ENCODE measurements at regions not wholly inside any gene's neighbourhood (a gene's known extent, or its start where the extent isn't known, plus 50 kb on each side); places are given as distances from the start of the nearest gene placed in this dataset.

- Histone ChIP-seq H3K36me3 (ENCODE audit: control insufficient read depth in 2 of 2, insufficient read depth in 1 of 2, low read length in 2 of 2) (no peaks in the 10 kb centered on the region), H3K4me1 (ENCODE audit: control insufficient read depth, insufficient read depth, low read length) (no peaks in the 10 kb centered on the region), H3K27ac (ENCODE audit: extremely low read depth, low read depth, low read length) (no peak overlapping the region), H3K4me3 (ENCODE audit: low read depth, low read length) (no peak overlapping the region), H3K9me3 (ENCODE audit: control insufficient read depth, insufficient read depth, low read depth, low read length) (no peaks in the 10 kb centered on the region)
- ChIA-PET POLR2A (no interaction called here), CTCF (no interaction called here)
- TF ChIP-seq ZNF768 (tag by site-specific recombination; IDR thresholded peaks at IDR 0.05) (no peak), ZNF639 (tag by site-specific recombination; IDR thresholded peaks at IDR 0.05) (no peak), ZBTB1 (tag by site-specific recombination; IDR thresholded peaks at IDR 0.05) (no peak)
These were observed 669.8 kb downstream of the IQCM start for GRCh38 chr4:149145803-149146202.

GRCh38 chr4:149144060-149144459, 671.6 kb downstream of the IQCM start:
- POLR2A ChIA-PET: no interaction called here
- CTCF ChIA-PET: no interaction called here

GRCh38 chr4:149141391-149141790, 674.3 kb downstream of the IQCM start:
- CTCF ChIA-PET: no interaction called here
- Histone ChIP-seq H3K36me3 (ENCODE audit: control insufficient read depth in 2 of 2, insufficient read depth in 1 of 2, low read length in 2 of 2) (no peaks in the 10 kb centered on the region), H3K4me1 (ENCODE audit: control insufficient read depth, insufficient read depth, low read length) (no peaks in the 10 kb centered on the region), H3K9me3 (ENCODE audit: control insufficient read depth, insufficient read depth, low read depth, low read length) (no peaks in the 10 kb centered on the region), H3K27ac (ENCODE audit: extremely low read depth, low read depth, low read length) (no peak overlapping the region), H3K4me3 (ENCODE audit: low read depth, low read length) (no peak overlapping the region)
- POLR2A ChIA-PET: no interaction called here
- no peak for TF ChIP-seq ZNF274 (IDR thresholded peaks at IDR 0.05; ENCODE audit: low read length)
- TF ChIP-seq ZNF274 (tag by site-specific recombination; IDR thresholded peaks at IDR 0.05; ENCODE audit: borderline replicate concordance): no peak
- no peak for TF ChIP-seq ZNF416 (tag by site-specific recombination; IDR thresholded peaks at IDR 0.05)

More at GRCh38 chr4:149144060-149144459, 671.6 kb downstream of the IQCM start:
- no peaks in the 10 kb centered on the region for H3K9me3 ChIP-seq (ENCODE audit: control insufficient read depth, insufficient read depth, low read depth, low read length)
- TF ChIP-seq ZNF366 (tag by site-specific recombination; conservative IDR thresholded peaks at IDR 0.05) (peak; percentile 73), ZFP37 (tag by site-specific recombination; IDR thresholded peaks at IDR 0.05) (no peak)
- no peak overlapping the region for H3K4me3 ChIP-seq (ENCODE audit: low read depth, low read length)
- H3K36me3 ChIP-seq (ENCODE audit: control insufficient read depth in 2 of 2, insufficient read depth in 1 of 2, low read length in 2 of 2): no peaks in the 10 kb centered on the region
- H3K27ac ChIP-seq (ENCODE audit: extremely low read depth, low read depth, low read length): no peak overlapping the region
- no peaks in the 10 kb centered on the region for H3K4me1 ChIP-seq (ENCODE audit: control insufficient read depth, insufficient read depth, low read length)

GRCh38 chr4:149140841-149141240, 674.8 kb downstream of the IQCM start:
- ChIA-PET POLR2A (no interaction called here), CTCF (no interaction called here)
- no peaks in the 10 kb centered on the region for H3K9me3 ChIP-seq (ENCODE audit: control insufficient read depth, insufficient read depth, low read depth, low read length)
- TF ChIP-seq RBAK (tag by site-specific recombination; IDR thresholded peaks at IDR 0.05): no peak
- TF ChIP-seq ZNF747 (tag by site-specific recombination; IDR thresholded peaks at IDR 0.05): no peak
- no peak for TF ChIP-seq ZNF677 (tag by site-specific recombination; IDR thresholded peaks at IDR 0.05)
- no peak for TF ChIP-seq ZNF132 (tag by site-specific recombination; IDR thresholded peaks at IDR 0.05; ENCODE audit: borderline replicate concordance)
- no peak for TF ChIP-seq ZNF830 (tag by site-specific recombination; IDR thresholded peaks at IDR 0.05; ENCODE audit: low read depth)
- TF ChIP-seq ZNF114 (tag by site-specific recombination; IDR thresholded peaks at IDR 0.05): no peak
- no peak for TF ChIP-seq ZSCAN4 (tag by site-specific recombination; IDR thresholded peaks at IDR 0.05)
- TF ChIP-seq ZNF398 (tag by site-specific recombination; IDR thresholded peaks at IDR 0.05): no peak
- no peak for TF ChIP-seq SP7 (tag by site-specific recombination; IDR thresholded peaks at IDR 0.05)
- no peak for TF ChIP-seq PRDM10 (tag by site-specific recombination; IDR thresholded peaks at IDR 0.05)
- TF ChIP-seq ZNF704 (tag by site-specific recombination; IDR thresholded peaks at IDR 0.05): no peak
- TF ChIP-seq ZNF221 (tag by site-specific recombination; IDR thresholded peaks at IDR 0.05; ENCODE audit: borderline replicate concordance): no peak
- no peak for TF ChIP-seq ZFP69B (tag by site-specific recombination; IDR thresholded peaks at IDR 0.05)

More at GRCh38 chr4:149140841-149141240, 674.8 kb downstream of the IQCM start:
- Histone ChIP-seq H3K27ac (ENCODE audit: extremely low read depth, low read depth, low read length) (no peak overlapping the region), H3K36me3 (ENCODE audit: control insufficient read depth in 2 of 2, insufficient read depth in 1 of 2, low read length in 2 of 2) (no peaks in the 10 kb centered on the region), H3K4me1 (ENCODE audit: control insufficient read depth, insufficient read depth, low read length) (no peaks in the 10 kb centered on the region), H3K4me3 (ENCODE audit: low read depth, low read length) (no peak overlapping the region)
